GM19193 (cell line): ENCODE measurements at regions not wholly inside any gene's neighbourhood (a gene's known extent, or its start where the extent isn't known, plus 50 kb on each side); places are given as distances from the start of the nearest gene placed in this dataset.

Experiments used
- POLR2A ChIP-seq: IDR thresholded peaks from 4 replicates; pipeline ENCODE4 v1.6.1; 2011; ENCODE audit not compliant: insufficient read depth, insufficient read length; ENCODE audit errors: extremely low read depth

GRCh38 chr3:194738254-194739093, 52.8 kb downstream of the FAM43A start:
- no peak for TF ChIP-seq POLR2A

- TF ChIP-seq POLR2A: no peak
Measured at GRCh38 chr3:194739498-194740284, 54.0 kb downstream of the FAM43A start.

- no peak for TF ChIP-seq POLR2A
Measured at GRCh38 chr3:194740859-194741491, 55.3 kb downstream of the FAM43A start.

GRCh38 chr3:194741916-194742315, 56.2 kb downstream of the FAM43A start:
- no peak for TF ChIP-seq POLR2A

- no peak for TF ChIP-seq POLR2A
Measured at GRCh38 chr3:194744826-194745225, 59.1 kb downstream of the FAM43A start.

- TF ChIP-seq POLR2A: no peak
Measured at GRCh38 chr3:194745422-194746184, 59.9 kb downstream of the FAM43A start.

- TF ChIP-seq POLR2A: no peak
Measured at GRCh38 chr3:194748225-194748624, 62.5 kb downstream of the FAM43A start.

- no peak for TF ChIP-seq POLR2A
Measured at GRCh38 chr3:194749631-194750490, 64.2 kb downstream of the FAM43A start.

- no peak for TF ChIP-seq POLR2A
Measured at GRCh38 chr3:194750491-194750828, 64.8 kb downstream of the FAM43A start.

GRCh38 chr3:194755671-194756459, 70.2 kb downstream of the FAM43A start:
- TF ChIP-seq POLR2A: no peak

GRCh38 chr3:194756460-194756779, 70.7 kb downstream of the FAM43A start:
- no peak for TF ChIP-seq POLR2A

- TF ChIP-seq POLR2A: no peak
Measured at GRCh38 chr3:194756791-194757325, 71.2 kb downstream of the FAM43A start.

- TF ChIP-seq POLR2A: no peak
Measured at GRCh38 chr3:194757647-194758061, 72.0 kb downstream of the FAM43A start.

GRCh38 chr3:194758716-194759115, 73.0 kb downstream of the FAM43A start:
- no peak for TF ChIP-seq POLR2A
